Glutamatergic neuron (in vitro differentiated cells): ENCODE measurements at regions not wholly inside any gene's neighbourhood (a gene's known extent, or its start where the extent isn't known, plus 50 kb on each side); places are given as distances from the start of the nearest gene placed in this dataset.

ENCODE experiments used
- DNase-seq: peaks from one replicate; pipeline ENCODE4 v3.0.0; 2022
- H3K27ac Mint-ChIP-seq: one replicate; pipeline ENCODE4 v1.8.0; 2020; ENCODE audit warnings: mild to moderate bottlenecking, mixed read lengths, inconsistent platforms; ENCODE audit not compliant: unreplicated experiment
- H3K27me3 Mint-ChIP-seq: one replicate; pipeline ENCODE4 v1.8.0; 2020; ENCODE audit warnings: mild to moderate bottlenecking, moderate library complexity, mixed read lengths, inconsistent platforms; ENCODE audit not compliant: unreplicated experiment
- H3K36me3 Mint-ChIP-seq: one replicate; pipeline ENCODE4 v1.8.0; 2020; ENCODE audit warnings: mild to moderate bottlenecking, mixed read lengths, inconsistent platforms; ENCODE audit not compliant: unreplicated experiment
- H3K4me1 Mint-ChIP-seq: one replicate; pipeline ENCODE4 v1.8.0; 2020; ENCODE audit warnings: mild to moderate bottlenecking, low read depth, mixed read lengths, inconsistent platforms; ENCODE audit not compliant: unreplicated experiment
- H3K4me3 Mint-ChIP-seq: one replicate; pipeline ENCODE4 v1.8.0; 2020; ENCODE audit warnings: mild to moderate bottlenecking, mixed read lengths, inconsistent platforms; ENCODE audit not compliant: unreplicated experiment
- H3K9me3 Mint-ChIP-seq: one replicate; pipeline ENCODE4 v1.8.0; 2020; ENCODE audit warnings: mild to moderate bottlenecking, moderate library complexity, mixed read lengths, inconsistent platforms; ENCODE audit not compliant: unreplicated experiment
- CTCF ChIP-seq: fragments of 200-600 bp; sonication (generic); IDR thresholded peaks from one replicate; pipeline ENCODE4 v1.5.0; 2021; ENCODE audit not compliant: partially characterized antibody, unreplicated experiment

GRCh38 chr3:98980915-98981596 lies 79.6 kb upstream of the DCBLD2 start:
- H3K27me3 Mint-ChIP-seq: no peaks in the 10 kb centered on the region
- H3K36me3 Mint-ChIP-seq: no peaks in the 10 kb centered on the region
- no peak for DNase-seq
- H3K9me3 Mint-ChIP-seq: no peaks in the 10 kb centered on the region
- no peak for TF ChIP-seq CTCF
- no peak overlapping the region for H3K4me3 Mint-ChIP-seq
- peaks cover 3% of the 10 kb centered on the region for H3K4me1 Mint-ChIP-seq
- no peak overlapping the region for H3K27ac Mint-ChIP-seq

- H3K4me1 Mint-ChIP-seq: peaks cover 3% of the 10 kb centered on the region
- H3K36me3 Mint-ChIP-seq: no peaks in the 10 kb centered on the region
- TF ChIP-seq CTCF: no peak
- H3K4me3 Mint-ChIP-seq: no peak overlapping the region
- H3K27ac Mint-ChIP-seq: no peak overlapping the region
- peaks cover 3% of the 10 kb centered on the region for H3K9me3 Mint-ChIP-seq
- H3K27me3 Mint-ChIP-seq: no peaks in the 10 kb centered on the region
- no peak for DNase-seq
Observed at GRCh38 chr3:98979296-98979695, 77.8 kb upstream of the DCBLD2 start.

- DNase-seq: no peak
- Mint-ChIP-seq H3K4me1 (peaks cover 3% of the 10 kb centered on the region), H3K9me3 (peaks cover 3% of the 10 kb centered on the region), H3K27me3 (no peaks in the 10 kb centered on the region), H3K36me3 (no peaks in the 10 kb centered on the region), H3K27ac (no peak overlapping the region), H3K4me3 (no peak overlapping the region)
- TF ChIP-seq CTCF: no peak
Observed at GRCh38 chr3:98978068-98978811, 76.7 kb upstream of the DCBLD2 start.

GRCh38 chr3:98977520-98977919 lies 76.0 kb upstream of the DCBLD2 start:
- Mint-ChIP-seq H3K4me3 (no peak overlapping the region), H3K27ac (no peak overlapping the region), H3K4me1 (peaks cover 3% of the 10 kb centered on the region), H3K9me3 (peaks cover 3% of the 10 kb centered on the region), H3K27me3 (no peaks in the 10 kb centered on the region), H3K36me3 (no peaks in the 10 kb centered on the region)
- no peak for TF ChIP-seq CTCF
- no peak for DNase-seq

- H3K27me3 Mint-ChIP-seq: no peaks in the 10 kb centered on the region
- no peak for DNase-seq
- no peak for TF ChIP-seq CTCF
- peaks cover 5% of the 10 kb centered on the region for H3K9me3 Mint-ChIP-seq
- H3K4me1 Mint-ChIP-seq: no peaks in the 10 kb centered on the region
- no peak overlapping the region for H3K27ac Mint-ChIP-seq
- H3K4me3 Mint-ChIP-seq: no peak overlapping the region
- H3K36me3 Mint-ChIP-seq: no peaks in the 10 kb centered on the region
Observed at GRCh38 chr3:98974442-98974841, 72.9 kb upstream of the DCBLD2 start.
